ENCODE measurements at regions not wholly inside any gene's neighbourhood (a gene's known extent, or its start where the extent isn't known, plus 50 kb on each side); places are given as distances from the start of the nearest gene placed in this dataset.
"Not testable (repeated sequence)": the region's sequence is repeated elsewhere in the genome, so short reads cannot be mapped to it uniquely, and the experiment has no call there.

DNA sequence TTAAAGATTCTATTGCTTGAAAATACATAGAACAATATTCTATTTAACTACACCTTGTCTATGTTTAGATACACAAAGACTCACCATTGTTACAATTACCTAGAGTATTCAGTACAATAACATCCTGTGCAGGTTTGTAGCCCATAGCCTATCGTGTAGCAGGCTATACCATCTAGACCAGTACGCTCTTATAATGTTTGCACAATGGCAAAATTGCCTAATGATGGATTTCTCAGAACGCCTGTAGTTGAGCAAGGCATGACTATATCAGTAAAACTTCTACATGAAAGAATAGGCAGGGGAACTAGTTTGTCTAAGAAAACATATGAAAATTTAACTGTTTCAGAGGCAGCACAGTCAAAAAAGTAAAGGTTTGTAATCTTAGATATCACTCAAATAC lies 375.9 kb downstream of the DAD1 start:
- 73 to 85% (median 76%) methylated on average over 3 of the region's 3 CpGs for WGBS, 3 donors
- Histone ChIP-seq H3K4me3 (ENCODE audit: low read depth in 1 of 3, low read length in 3 of 3) (no peak overlapping the region), H3K36me3 (ENCODE audit: control insufficient read depth in 3 of 3, insufficient read depth in 2 of 3, low read depth in 1 of 3, low read length in 3 of 3) (no peaks in the 10 kb centered on the region)

DNA sequence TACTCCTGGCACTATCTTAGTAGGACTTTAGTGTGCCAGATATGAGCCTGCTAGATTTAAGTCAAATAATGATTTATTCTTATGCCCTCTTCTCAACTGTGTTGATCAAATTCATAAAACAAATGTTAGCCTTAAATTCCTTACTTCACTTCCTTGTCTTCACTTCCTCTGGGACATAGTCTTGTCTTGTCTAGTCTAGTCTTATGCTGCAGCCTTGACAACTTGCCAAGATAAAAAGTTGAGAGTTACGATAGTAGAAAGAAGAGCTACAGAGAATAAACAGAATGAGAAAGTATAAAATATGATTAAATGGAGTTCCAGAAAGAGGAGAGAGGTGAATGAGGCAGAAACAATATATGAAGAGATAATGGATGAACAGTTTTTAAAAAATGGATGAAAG lies 378.1 kb downstream of the DAD1 start:
- Histone ChIP-seq H3K4me3 (ENCODE audit: low read depth in 1 of 3, low read length in 3 of 3) (no peak overlapping the region), H3K9me3 (ENCODE audit: control insufficient read depth in 2 of 2, insufficient read depth in 1 of 2, low read depth in 1 of 2, low read length in 1 of 2) (no peaks in the 10 kb centered on the region), H3K27me3 (ENCODE audit: control insufficient read depth in 3 of 3, insufficient read depth in 3 of 3, low read length in 3 of 3) (no peaks in the 10 kb centered on the region), H3K4me1 (ENCODE audit: control insufficient read depth in 3 of 3, insufficient read depth in 2 of 3, low read depth in 1 of 3, low read length in 2 of 3) (peaks cover 0 to 2% (median 0%) of the 10 kb centered on the region in 3 donors), H3K36me3 (ENCODE audit: control insufficient read depth in 3 of 3, insufficient read depth in 2 of 3, low read depth in 1 of 3, low read length in 3 of 3) (no peaks in the 10 kb centered on the region), H3K27ac (ENCODE audit: low read depth in 1 of 3, low read length in 2 of 3) (no peak overlapping the region)
- DNase-seq (no peak), FAIRE-seq (no peak)
- WGBS, 3 donors = 58 to 94% (median 82%) methylated on average over 1 of the region's 1 CpG

More for the DNA sequence above, 375.9 kb downstream of the DAD1 start:
- Histone ChIP-seq H3K27ac (ENCODE audit: low read depth in 1 of 3, low read length in 2 of 3) (no peak overlapping the region), H3K27me3 (ENCODE audit: control insufficient read depth in 3 of 3, insufficient read depth in 3 of 3, low read length in 3 of 3) (no peaks in the 10 kb centered on the region), H3K9me3 (ENCODE audit: control insufficient read depth in 2 of 2, insufficient read depth in 1 of 2, low read depth in 1 of 2, low read length in 1 of 2) (no peaks in the 10 kb centered on the region), H3K4me1 (ENCODE audit: control insufficient read depth in 3 of 3, insufficient read depth in 2 of 3, low read depth in 1 of 3, low read length in 2 of 3) (peaks cover 0 to 2% (median 0%) of the 10 kb centered on the region in 3 donors)
- peak in 1 of 2 donors; percentile 36 for DNase-seq
- no peak for FAIRE-seq

DNA sequence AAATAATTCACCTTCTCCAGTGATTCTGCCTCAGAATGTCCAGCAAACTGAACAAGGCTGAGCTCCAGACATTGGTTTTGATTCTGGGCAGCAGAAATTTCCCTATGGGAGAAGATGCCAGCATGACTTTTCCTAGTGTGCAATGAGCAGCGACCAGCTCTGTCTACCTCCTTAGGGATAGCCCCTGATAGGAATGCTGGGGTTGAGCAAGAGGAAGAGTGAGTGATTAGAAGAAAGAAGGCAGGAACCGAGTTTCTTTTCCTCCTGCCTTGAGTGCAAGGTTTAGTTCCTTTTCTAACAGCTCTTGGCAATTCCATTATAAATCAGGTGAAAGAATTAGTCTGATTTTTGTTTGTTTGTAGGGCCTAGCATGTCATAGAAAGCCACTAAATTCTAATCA lies 379.0 kb downstream of the DAD1 start:
- Histone ChIP-seq H3K4me3 (ENCODE audit: low read depth in 1 of 3, low read length in 3 of 3) (no peak overlapping the region), H3K27ac (ENCODE audit: low read depth in 1 of 3, low read length in 2 of 3) (peak overlapping the region in 1 of 3 donors; percentile 61), H3K9me3 (ENCODE audit: control insufficient read depth in 2 of 2, insufficient read depth in 1 of 2, low read depth in 1 of 2, low read length in 1 of 2) (no peaks in the 10 kb centered on the region), H3K27me3 (ENCODE audit: control insufficient read depth in 3 of 3, insufficient read depth in 3 of 3, low read length in 3 of 3) (no peaks in the 10 kb centered on the region), H3K36me3 (ENCODE audit: control insufficient read depth in 3 of 3, insufficient read depth in 2 of 3, low read depth in 1 of 3, low read length in 3 of 3) (no peaks in the 10 kb centered on the region), H3K4me1 (ENCODE audit: control insufficient read depth in 3 of 3, insufficient read depth in 2 of 3, low read depth in 1 of 3, low read length in 2 of 3) (peaks cover 0 to 2% (median 0%) of the 10 kb centered on the region in 3 donors)
- no peak for FAIRE-seq
- WGBS, 3 donors = 25 to 35% (median 28%) methylated on average over 2 of the region's 2 CpGs
- peak in 1 of 2 donors; percentile 57 for DNase-seq

DNA sequence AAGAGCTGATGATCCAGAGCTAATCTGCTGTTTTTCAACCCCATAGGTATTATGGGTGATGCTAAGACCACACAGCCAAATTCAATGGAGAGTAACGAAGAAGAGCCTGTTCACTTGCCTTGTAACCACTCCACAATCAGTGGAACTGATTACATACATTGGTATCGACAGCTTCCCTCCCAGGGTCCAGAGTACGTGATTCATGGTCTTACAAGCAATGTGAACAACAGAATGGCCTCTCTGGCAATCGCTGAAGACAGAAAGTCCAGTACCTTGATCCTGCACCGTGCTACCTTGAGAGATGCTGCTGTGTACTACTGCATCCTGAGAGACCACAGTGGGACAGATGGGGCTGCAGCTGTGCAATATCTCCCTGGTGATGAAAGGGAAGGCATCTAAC lies 386.0 kb downstream of the DAD1 start:
- 54 to 76% (median 70%) methylated on average over 5 of the region's 5 CpGs for WGBS, 3 donors
- Histone ChIP-seq H3K27ac (ENCODE audit: low read depth in 1 of 3, low read length in 2 of 3) (peak overlapping the region in 1 of 3 donors; percentile 64), H3K4me1 (ENCODE audit: control insufficient read depth in 3 of 3, insufficient read depth in 2 of 3, low read depth in 1 of 3, low read length in 2 of 3) (peaks cover 0 to 14% (median 0%) of the 10 kb centered on the region in 3 donors), H3K27me3 (ENCODE audit: control insufficient read depth in 3 of 3, insufficient read depth in 3 of 3, low read length in 3 of 3) (no peaks in the 10 kb centered on the region), H3K4me3 (ENCODE audit: low read depth in 1 of 3, low read length in 3 of 3) (no peak overlapping the region), H3K36me3 (ENCODE audit: control insufficient read depth in 3 of 3, insufficient read depth in 2 of 3, low read depth in 1 of 3, low read length in 3 of 3) (no peaks in the 10 kb centered on the region), H3K9me3 (ENCODE audit: control insufficient read depth in 2 of 2, insufficient read depth in 1 of 2, low read depth in 1 of 2, low read length in 1 of 2) (peaks cover 0 to 15% of the 10 kb centered on the region in 2 donors)
- FAIRE-seq (no peak), DNase-seq (peak in 1 of 2 donors; percentile 55)

DNA sequence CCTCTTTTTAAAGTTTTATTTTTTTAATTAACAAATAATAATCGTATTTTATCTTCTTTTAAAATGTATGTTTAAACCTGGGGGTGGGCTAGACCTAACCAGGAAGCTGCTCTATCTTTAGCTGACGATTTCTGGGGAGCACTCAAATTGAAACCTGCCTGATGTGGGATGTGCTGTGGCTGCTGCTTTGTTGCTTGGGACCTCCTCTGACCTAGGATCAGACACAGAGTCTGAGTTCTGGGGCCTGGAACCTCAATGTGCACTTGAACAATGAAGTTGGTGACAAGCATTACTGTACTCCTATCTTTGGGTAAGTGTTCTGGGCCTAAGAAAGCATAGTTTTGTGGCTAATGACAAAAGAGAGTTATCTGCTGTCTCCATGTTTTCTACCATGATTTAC lies 386.7 kb downstream of the DAD1 start:
- WGBS, 3 donors = 70 to 82% (median 74%) methylated on average over 2 of the region's 2 CpGs
- no peak for DNase-seq
- peaks cover 0 to 14% (median 0%) of the 10 kb centered on the region in 3 donors for H3K4me1 ChIP-seq (ENCODE audit: control insufficient read depth in 3 of 3, insufficient read depth in 2 of 3, low read depth in 1 of 3, low read length in 2 of 3)
- FAIRE-seq = no peak
- H3K4me3 ChIP-seq (ENCODE audit: low read depth in 1 of 3, low read length in 3 of 3) = no peak overlapping the region
- H3K27ac ChIP-seq (ENCODE audit: low read depth in 1 of 3, low read length in 2 of 3) = peak overlapping the region in 1 of 3 donors; percentile 64
- no peaks in the 10 kb centered on the region for H3K27me3 ChIP-seq (ENCODE audit: control insufficient read depth in 3 of 3, insufficient read depth in 3 of 3, low read length in 3 of 3)
- H3K36me3 ChIP-seq (ENCODE audit: control insufficient read depth in 3 of 3, insufficient read depth in 2 of 3, low read depth in 1 of 3, low read length in 3 of 3) = no peaks in the 10 kb centered on the region
- H3K9me3 ChIP-seq (ENCODE audit: control insufficient read depth in 2 of 2, insufficient read depth in 1 of 2, low read depth in 1 of 2, low read length in 1 of 2) = peaks cover 0 to 19% of the 10 kb centered on the region in 2 donors

DNA sequence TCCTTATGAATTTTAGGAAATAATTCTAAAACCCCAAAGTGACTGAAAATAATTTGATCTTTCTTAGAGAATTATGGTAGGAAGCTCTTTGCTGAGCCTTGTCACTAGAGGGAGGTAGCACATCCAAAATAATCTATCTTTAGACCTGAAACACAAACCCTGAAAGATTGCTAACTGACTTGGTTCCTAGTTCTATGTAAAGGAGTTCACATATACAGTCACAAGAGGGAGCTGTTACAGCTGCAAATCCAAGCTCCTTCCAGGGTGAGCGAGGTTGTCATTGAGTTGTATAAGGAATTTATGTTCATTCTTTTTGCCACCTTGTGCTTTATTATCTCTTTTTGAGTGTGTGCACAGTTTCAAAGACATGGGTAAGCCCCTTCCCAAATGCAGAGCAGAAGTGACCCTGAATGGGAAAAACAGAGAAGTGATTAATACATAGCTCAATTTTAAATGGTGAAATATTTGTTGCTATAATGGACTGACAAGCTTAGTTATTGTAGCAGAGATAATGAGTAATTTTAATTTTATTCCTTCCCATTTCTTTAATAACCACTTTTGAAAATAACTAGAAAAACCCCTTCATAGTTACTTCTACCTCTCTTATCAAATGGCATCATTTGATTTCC lies 387.9 kb downstream of the DAD1 start:
- Histone ChIP-seq H3K9me3 (ENCODE audit: control insufficient read depth in 2 of 2, insufficient read depth in 1 of 2, low read depth in 1 of 2, low read length in 1 of 2) (peaks cover 0 to 19% of the 10 kb centered on the region in 2 donors), H3K27ac (ENCODE audit: low read depth in 1 of 3, low read length in 2 of 3) (no peak overlapping the region), H3K4me3 (ENCODE audit: low read depth in 1 of 3, low read length in 3 of 3) (no peak overlapping the region), H3K27me3 (ENCODE audit: control insufficient read depth in 3 of 3, insufficient read depth in 3 of 3, low read length in 3 of 3) (no peaks in the 10 kb centered on the region), H3K36me3 (ENCODE audit: control insufficient read depth in 3 of 3, insufficient read depth in 2 of 3, low read depth in 1 of 3, low read length in 3 of 3) (no peaks in the 10 kb centered on the region), H3K4me1 (ENCODE audit: control insufficient read depth in 3 of 3, insufficient read depth in 2 of 3, low read depth in 1 of 3, low read length in 2 of 3) (peaks cover 0 to 14% (median 0%) of the 10 kb centered on the region in 3 donors)
- DNase-seq = peak; percentile 58 to 70
- 0 to 9% (median 3%) methylated on average over 1 of the region's 1 CpG for WGBS, 3 donors
- no peak for FAIRE-seq

DNA sequence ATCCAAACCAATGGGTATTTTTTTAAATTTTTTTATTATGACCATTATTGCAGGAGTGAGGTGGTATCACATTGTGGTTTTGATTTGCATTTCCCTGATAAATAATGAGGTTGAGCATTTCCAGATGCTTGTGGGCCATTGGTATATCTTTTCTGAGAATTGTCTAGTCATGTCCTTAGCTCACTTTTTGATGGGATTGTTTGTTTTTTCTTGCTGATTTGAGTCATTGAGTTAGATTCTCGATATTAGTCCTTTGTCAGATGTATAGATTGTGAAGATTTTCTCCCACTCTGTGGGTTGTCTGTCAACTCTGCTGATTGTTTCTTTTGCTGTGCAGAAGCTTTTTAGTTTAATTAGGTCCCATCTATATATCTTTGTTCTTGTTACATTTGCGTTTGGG lies 388.9 kb downstream of the DAD1 start:
- H3K4me3 ChIP-seq (ENCODE audit: low read depth in 1 of 3, low read length in 3 of 3); FAIRE-seq; H3K27me3 ChIP-seq (ENCODE audit: control insufficient read depth in 3 of 3, insufficient read depth in 3 of 3, low read length in 3 of 3); H3K36me3 ChIP-seq (ENCODE audit: control insufficient read depth in 3 of 3, insufficient read depth in 2 of 3, low read depth in 1 of 3, low read length in 3 of 3); H3K27ac ChIP-seq (ENCODE audit: low read depth in 1 of 3, low read length in 2 of 3); DNase-seq: not testable (repeated sequence)
- WGBS, 3 donors = 88 to 89% (median 89%) methylated on average over 2 of the region's 2 CpGs
- peaks cover 0 to 14% (median 0%) of the 10 kb centered on the region in 3 donors for H3K4me1 ChIP-seq (ENCODE audit: control insufficient read depth in 3 of 3, insufficient read depth in 2 of 3, low read depth in 1 of 3, low read length in 2 of 3)
- peaks cover 0 to 19% of the 10 kb centered on the region in 2 donors for H3K9me3 ChIP-seq (ENCODE audit: control insufficient read depth in 2 of 2, insufficient read depth in 1 of 2, low read depth in 1 of 2, low read length in 1 of 2)

DNA sequence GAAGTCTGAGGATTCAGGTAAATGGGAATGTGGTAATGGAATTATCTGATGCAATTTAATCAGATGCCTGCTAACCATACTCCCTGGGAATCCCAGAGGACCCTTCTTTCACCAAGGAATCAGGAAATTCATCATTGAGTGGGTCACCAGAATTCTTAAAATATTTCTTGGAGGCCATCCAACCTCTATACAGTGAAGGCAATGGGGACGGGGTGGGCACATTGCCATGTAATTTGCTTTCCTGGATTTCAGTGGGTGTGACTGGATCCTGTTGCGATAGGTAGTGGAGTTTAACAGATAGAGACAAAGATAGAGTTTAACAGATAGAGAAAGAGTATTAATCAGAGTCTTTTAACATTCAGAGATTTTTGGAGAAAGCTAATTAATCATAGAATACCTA lies 394.4 kb downstream of the DAD1 start:
- Histone ChIP-seq H3K27me3 (ENCODE audit: control insufficient read depth in 3 of 3, insufficient read depth in 3 of 3, low read length in 3 of 3) (no peaks in the 10 kb centered on the region), H3K36me3 (ENCODE audit: control insufficient read depth in 3 of 3, insufficient read depth in 2 of 3, low read depth in 1 of 3, low read length in 3 of 3) (no peaks in the 10 kb centered on the region), H3K27ac (ENCODE audit: low read depth in 1 of 3, low read length in 2 of 3) (no peak overlapping the region), H3K4me3 (ENCODE audit: low read depth in 1 of 3, low read length in 3 of 3) (no peak overlapping the region), H3K9me3 (ENCODE audit: control insufficient read depth in 2 of 2, insufficient read depth in 1 of 2, low read depth in 1 of 2, low read length in 1 of 2) (peaks cover 0 to 21% of the 10 kb centered on the region in 2 donors), H3K4me1 (ENCODE audit: control insufficient read depth in 3 of 3, insufficient read depth in 2 of 3, low read depth in 1 of 3, low read length in 2 of 3) (peaks cover 0 to 19% (median 5%) of the 10 kb centered on the region in 3 donors)
- DNase-seq = no peak
- 29 to 67% (median 55%) methylated on average over 2 of the region's 2 CpGs for WGBS, 3 donors
- no peak for FAIRE-seq
